ENCODE measurements at regions not wholly inside any gene's neighbourhood (a gene's known extent, or its start where the extent isn't known, plus 50 kb on each side); places are given as distances from the start of the nearest gene placed in this dataset.
"Not testable (repeated sequence)": the region's sequence is repeated elsewhere in the genome, so short reads cannot be mapped to it uniquely, and the experiment has no call there.

DNA sequence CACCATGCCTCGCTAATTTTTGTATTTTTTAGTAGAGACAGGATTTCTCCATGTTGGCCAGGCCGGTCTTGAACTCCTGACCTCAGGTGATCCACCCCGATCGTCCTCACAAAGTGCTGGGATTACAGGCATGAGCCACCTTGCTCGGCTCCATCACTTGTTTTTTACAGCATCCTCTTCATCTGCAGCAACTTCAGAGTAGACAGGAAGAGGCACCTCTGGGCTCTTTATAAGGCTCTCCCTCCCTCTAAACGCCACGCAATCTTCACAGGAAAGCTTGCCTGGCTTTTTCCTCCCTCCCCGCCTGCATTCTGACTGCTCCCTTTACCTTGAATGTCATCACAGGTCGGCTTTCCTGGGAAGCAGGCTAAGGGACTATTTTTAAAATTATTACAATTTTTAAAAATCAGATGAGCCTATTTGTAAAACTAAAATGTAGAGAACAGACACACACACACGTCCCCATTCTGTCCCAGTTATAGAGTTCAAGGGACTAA, 111.5 kb upstream of the LDB2 start:
- Histone ChIP-seq H3K36me3 (ENCODE audit: control insufficient read depth, insufficient read depth, low read length, severe bottlenecking) (no peaks in the 10 kb centered on the region), H3K9me3 (ENCODE audit: control insufficient read depth, low read length) (no peaks in the 10 kb centered on the region), H3K4me3 (ENCODE audit: low read length) (no peak overlapping the region), H3K4me1 (ENCODE audit: control insufficient read depth, insufficient read depth, low read length) (no peaks in the 10 kb centered on the region), H3K9ac (ENCODE audit: low read length) (no peak overlapping the region), H3K27me3 (replicated peaks; ENCODE audit: control insufficient read depth, insufficient read depth, low read length) (no peaks in the 10 kb centered on the region)
- no peak for DNase-seq (ENCODE audit: low read depth)

DNA sequence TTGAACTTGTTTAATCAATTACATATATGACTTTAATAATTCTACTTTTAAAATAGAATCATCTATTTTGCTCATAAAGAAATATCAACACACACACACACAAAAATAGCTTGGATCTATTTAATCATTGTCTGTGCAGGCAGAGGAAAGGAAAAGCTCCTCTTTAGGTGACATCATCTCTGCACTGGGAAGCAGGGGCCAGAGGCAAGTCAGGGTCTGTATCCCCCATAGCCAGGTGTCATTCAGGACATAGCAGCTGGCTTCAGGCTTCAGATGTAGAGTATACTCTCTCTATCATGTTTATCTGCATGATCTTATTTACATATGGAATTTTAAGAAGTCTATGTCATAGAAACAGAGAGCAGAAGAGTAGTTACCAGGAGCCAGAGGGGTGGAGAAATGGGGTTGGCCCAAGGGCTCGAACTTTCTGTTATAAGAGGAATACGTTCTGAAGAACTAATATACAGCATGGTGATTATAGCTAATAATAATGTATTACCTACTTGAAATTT, 110.4 kb upstream of the LDB2 start:
- Histone ChIP-seq H3K36me3 (ENCODE audit: control insufficient read depth, insufficient read depth, low read length, severe bottlenecking) (no peaks in the 10 kb centered on the region), H3K4me3 (ENCODE audit: low read length) (no peak overlapping the region), H3K4me1 (ENCODE audit: control insufficient read depth, insufficient read depth, low read length) (no peaks in the 10 kb centered on the region)

DNA sequence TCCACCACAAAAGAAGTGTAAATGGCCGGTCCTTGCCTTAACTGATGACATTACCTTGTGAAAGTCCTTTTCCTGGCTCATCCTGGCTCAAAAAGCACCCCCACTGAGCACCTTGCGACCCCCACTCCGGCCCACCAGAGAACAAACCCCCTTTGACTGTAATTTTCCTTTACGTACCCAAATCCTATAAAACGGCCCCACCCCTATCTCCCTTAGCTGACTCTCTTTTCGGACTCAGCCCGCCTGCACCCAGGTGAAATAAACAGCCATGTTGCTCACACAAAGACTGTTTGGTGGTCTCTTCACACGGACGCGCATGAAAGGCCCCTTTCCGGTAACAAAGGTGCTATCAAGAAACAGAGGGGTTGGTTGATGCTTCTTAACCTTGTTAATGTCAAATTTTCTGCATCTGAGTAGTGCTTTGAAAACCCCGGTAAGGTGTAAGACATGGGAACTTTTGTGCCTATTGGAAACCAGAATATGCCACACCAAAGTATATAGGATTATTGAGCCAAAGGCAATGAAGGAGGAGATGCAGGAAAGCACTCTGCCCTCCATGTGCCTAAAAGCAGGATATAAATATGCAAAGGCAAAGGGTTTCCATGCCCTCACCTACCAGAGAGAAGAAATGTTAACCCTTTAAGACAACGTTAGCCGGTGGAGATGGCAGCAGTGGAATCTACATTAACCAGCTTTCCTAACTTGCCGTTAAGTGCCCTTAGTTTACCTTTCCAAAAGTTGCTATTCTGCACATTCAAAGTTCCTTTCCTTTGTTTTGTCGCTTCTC, 105.4 kb upstream of the LDB2 start:
- H3K36me3 ChIP-seq (ENCODE audit: control insufficient read depth, insufficient read depth, low read length, severe bottlenecking); H3K4me1 ChIP-seq (ENCODE audit: control insufficient read depth, insufficient read depth, low read length); H3K9ac ChIP-seq (ENCODE audit: low read length); H3K9me3 ChIP-seq (ENCODE audit: control insufficient read depth, low read length); H3K27me3 ChIP-seq (replicated peaks; ENCODE audit: control insufficient read depth, insufficient read depth, low read length); DNase-seq (ENCODE audit: low read depth); H3K4me3 ChIP-seq (ENCODE audit: low read length): not testable (repeated sequence)

More for the DNA sequence above, 110.4 kb upstream of the LDB2 start:
- Histone ChIP-seq H3K9ac (ENCODE audit: low read length) (no peak overlapping the region), H3K27me3 (replicated peaks; ENCODE audit: control insufficient read depth, insufficient read depth, low read length) (no peaks in the 10 kb centered on the region), H3K9me3 (ENCODE audit: control insufficient read depth, low read length) (no peaks in the 10 kb centered on the region)
- no peak for DNase-seq (ENCODE audit: low read depth)

DNA sequence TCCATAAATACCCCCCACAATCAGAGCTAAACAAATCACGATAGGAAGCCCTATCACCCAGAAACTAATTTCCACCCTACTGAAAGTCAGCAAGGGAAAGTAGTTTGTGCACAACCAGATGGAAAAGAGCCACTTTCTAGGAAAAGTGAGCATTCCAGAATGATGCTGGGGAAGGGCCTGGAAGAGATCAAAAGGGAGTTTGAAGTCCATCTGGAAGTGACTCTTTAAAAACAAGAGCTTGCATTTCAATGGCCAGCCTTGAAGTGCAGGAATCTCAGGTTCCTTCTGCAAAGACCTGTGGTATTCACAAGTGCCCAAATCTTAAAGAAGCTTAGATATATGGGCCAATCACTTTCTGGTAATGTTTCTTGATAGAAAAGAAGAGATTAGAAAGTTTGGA, 97.0 kb upstream of the LDB2 start:
- Histone ChIP-seq H3K9me3 (ENCODE audit: control insufficient read depth, low read length) (no peaks in the 10 kb centered on the region), H3K36me3 (ENCODE audit: control insufficient read depth, insufficient read depth, low read length, severe bottlenecking) (no peaks in the 10 kb centered on the region), H3K4me3 (ENCODE audit: low read length) (no peak overlapping the region), H3K27me3 (replicated peaks; ENCODE audit: control insufficient read depth, insufficient read depth, low read length) (no peaks in the 10 kb centered on the region), H3K4me1 (ENCODE audit: control insufficient read depth, insufficient read depth, low read length) (peaks cover 8% of the 10 kb centered on the region), H3K9ac (ENCODE audit: low read length) (no peak overlapping the region)
- DNase-seq (ENCODE audit: low read depth): no peak

DNA sequence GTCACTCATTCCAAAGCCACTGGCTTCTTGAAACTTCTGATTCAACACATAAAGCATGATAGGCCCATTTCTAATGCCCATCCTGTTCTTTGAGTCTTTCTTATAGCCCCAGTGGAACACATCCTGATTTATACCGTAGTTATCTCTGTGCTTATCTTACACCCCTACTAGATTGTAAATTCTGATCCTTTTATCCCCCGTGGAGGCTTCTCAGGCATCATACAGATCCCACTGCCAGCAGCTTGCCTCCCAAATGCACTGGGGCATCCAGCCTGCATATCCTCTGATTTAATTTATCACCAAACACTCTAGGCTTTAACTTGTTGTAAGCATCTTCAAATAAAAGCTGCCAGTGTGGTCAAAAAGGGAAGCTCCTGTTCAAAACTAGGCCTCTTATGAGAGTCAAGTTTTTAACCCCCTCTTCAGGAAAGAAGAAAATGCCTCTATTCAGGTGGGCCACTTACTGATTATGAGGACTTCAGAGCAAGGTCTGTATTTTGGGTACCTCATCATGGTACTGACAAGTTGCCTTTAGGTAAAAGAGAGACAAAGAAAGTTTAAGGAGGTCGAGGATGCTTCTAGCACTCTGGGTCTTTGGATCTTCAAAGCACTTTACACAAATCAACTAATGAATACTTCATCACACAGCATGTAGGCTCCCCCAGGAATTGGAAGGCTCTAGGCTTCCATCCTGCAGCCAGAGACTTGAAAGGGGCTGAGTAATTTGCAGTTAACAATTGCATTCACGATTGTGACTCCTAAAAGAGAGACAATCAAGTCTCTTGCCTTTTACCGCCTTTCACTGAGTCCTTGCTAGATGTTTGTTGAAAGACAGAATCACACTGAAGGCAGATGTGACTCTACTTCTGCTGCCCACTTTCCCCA, 95.8 kb upstream of the LDB2 start:
- no peaks in the 10 kb centered on the region for H3K36me3 ChIP-seq (ENCODE audit: control insufficient read depth, insufficient read depth, low read length, severe bottlenecking)
- H3K27me3 ChIP-seq (replicated peaks; ENCODE audit: control insufficient read depth, insufficient read depth, low read length): no peaks in the 10 kb centered on the region
- DNase-seq (ENCODE audit: low read depth): no peak
- H3K4me3 ChIP-seq (ENCODE audit: low read length): no peak overlapping the region
- H3K4me1 ChIP-seq (ENCODE audit: control insufficient read depth, insufficient read depth, low read length): peaks cover 8% of the 10 kb centered on the region
- H3K9ac ChIP-seq (ENCODE audit: low read length): no peak overlapping the region
- no peaks in the 10 kb centered on the region for H3K9me3 ChIP-seq (ENCODE audit: control insufficient read depth, low read length)

DNA sequence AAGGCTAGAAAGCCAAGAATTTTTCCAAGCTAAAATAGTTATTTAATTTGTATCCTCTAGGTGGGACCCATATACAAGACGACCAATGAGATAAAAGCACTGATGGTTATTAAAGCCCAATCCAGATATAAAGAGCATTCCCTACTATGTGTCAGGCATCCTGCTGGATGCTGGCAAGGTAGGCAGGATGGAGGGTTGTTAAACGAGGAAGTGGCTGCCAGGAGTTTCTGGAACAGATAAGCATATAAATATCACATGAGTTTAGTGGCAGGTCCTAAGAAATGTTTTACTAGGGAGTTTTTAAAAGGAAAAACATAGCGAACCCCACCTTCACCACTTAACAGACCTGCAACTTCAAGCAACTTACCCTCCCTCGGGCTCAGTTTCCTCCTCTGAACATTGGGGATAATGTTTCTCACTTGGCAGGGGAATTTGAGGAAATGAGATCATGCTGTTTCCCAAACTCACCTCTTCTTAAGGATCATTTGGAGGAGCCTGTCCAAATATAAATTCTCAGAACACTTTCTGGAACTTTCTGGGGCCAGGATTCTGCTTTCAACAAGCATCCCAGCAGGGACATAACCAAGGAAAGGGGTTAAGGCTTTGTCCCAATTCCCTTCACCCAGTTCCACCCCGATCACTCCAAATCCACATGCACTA, 94.3 kb upstream of the LDB2 start:
- Histone ChIP-seq H3K9ac (ENCODE audit: low read length) (no peak overlapping the region), H3K4me1 (ENCODE audit: control insufficient read depth, insufficient read depth, low read length) (peaks cover 8% of the 10 kb centered on the region), H3K27me3 (replicated peaks; ENCODE audit: control insufficient read depth, insufficient read depth, low read length) (no peaks in the 10 kb centered on the region), H3K9me3 (ENCODE audit: control insufficient read depth, low read length) (no peaks in the 10 kb centered on the region), H3K4me3 (ENCODE audit: low read length) (no peak overlapping the region), H3K36me3 (ENCODE audit: control insufficient read depth, insufficient read depth, low read length, severe bottlenecking) (no peaks in the 10 kb centered on the region)
- DNase-seq (ENCODE audit: low read depth): no peak

DNA sequence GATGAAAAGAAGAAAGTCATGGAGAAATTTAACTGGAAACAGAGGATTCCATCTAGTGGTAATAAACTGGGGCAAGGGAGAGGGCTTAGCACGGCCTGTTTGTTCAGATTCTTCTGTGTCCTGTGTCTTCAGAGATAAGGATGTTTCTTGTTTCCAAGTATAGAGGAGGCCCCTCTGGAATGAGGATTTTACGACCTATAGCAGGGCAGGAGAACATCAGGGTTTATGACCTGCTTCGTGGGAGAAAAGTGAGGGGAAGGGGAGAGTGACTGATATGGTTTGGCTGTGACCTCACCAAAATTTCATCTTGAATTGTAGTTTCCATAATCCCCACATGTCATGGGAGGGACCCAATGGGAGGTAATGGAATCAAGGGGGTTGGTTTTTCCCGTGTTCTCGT, 93.0 kb upstream of the LDB2 start:
- Histone ChIP-seq H3K36me3 (ENCODE audit: control insufficient read depth, insufficient read depth, low read length, severe bottlenecking) (no peaks in the 10 kb centered on the region), H3K27me3 (replicated peaks; ENCODE audit: control insufficient read depth, insufficient read depth, low read length) (no peaks in the 10 kb centered on the region), H3K4me3 (ENCODE audit: low read length) (no peak overlapping the region), H3K9ac (ENCODE audit: low read length) (no peak overlapping the region), H3K9me3 (ENCODE audit: control insufficient read depth, low read length) (no peaks in the 10 kb centered on the region), H3K4me1 (ENCODE audit: control insufficient read depth, insufficient read depth, low read length) (peaks cover 8% of the 10 kb centered on the region)
- DNase-seq (ENCODE audit: low read depth): no peak

DNA sequence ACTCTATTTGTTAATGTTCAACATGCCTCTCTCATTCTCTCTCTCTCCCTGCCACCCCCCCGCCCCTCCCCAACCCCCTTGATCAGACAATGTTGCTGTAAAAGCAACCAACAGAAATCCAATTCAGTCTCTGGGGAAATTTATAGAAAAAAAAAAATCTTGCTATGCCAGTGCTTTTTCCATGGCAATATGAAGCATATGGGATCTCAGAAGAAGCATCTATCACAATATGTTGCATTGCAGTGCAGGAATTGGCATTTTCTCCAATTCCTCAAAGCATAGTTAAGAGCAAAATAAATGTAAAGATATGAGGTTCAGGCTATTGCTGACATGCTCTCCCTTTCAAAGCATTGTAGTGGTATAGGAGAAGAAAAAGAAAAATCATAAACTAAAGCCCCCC, 90.9 kb upstream of the LDB2 start:
- no peak for DNase-seq (ENCODE audit: low read depth)
- Histone ChIP-seq H3K9me3 (ENCODE audit: control insufficient read depth, low read length) (no peaks in the 10 kb centered on the region), H3K36me3 (ENCODE audit: control insufficient read depth, insufficient read depth, low read length, severe bottlenecking) (no peaks in the 10 kb centered on the region), H3K27me3 (replicated peaks; ENCODE audit: control insufficient read depth, insufficient read depth, low read length) (no peaks in the 10 kb centered on the region), H3K4me3 (ENCODE audit: low read length) (no peak overlapping the region), H3K9ac (ENCODE audit: low read length) (no peak overlapping the region), H3K4me1 (ENCODE audit: control insufficient read depth, insufficient read depth, low read length) (no peaks in the 10 kb centered on the region)

DNA sequence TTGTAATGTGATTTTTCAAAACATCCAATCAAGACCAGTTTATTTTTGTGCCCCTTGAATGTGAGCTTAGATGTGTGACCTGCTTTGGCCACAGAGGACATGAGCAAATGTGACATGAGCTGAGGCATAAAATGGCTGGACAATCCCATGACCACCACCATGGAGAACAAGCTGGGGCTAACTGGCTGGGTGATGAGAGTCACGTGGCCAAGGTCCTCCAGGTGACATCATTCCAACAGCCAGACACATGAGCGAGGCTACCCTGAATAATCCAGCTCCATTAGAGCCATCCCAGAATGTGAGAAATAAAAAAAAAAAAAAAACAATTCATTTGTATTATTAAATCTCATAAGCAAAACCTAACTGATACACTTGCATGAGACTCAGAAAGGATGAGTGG, 90.4 kb upstream of the LDB2 start:
- H3K4me1 ChIP-seq (ENCODE audit: control insufficient read depth, insufficient read depth, low read length): no peaks in the 10 kb centered on the region
- no peaks in the 10 kb centered on the region for H3K36me3 ChIP-seq (ENCODE audit: control insufficient read depth, insufficient read depth, low read length, severe bottlenecking)
- DNase-seq (ENCODE audit: low read depth): no peak
- no peak overlapping the region for H3K4me3 ChIP-seq (ENCODE audit: low read length)
- H3K9me3 ChIP-seq (ENCODE audit: control insufficient read depth, low read length): no peaks in the 10 kb centered on the region
- no peaks in the 10 kb centered on the region for H3K27me3 ChIP-seq (replicated peaks; ENCODE audit: control insufficient read depth, insufficient read depth, low read length)
- no peak overlapping the region for H3K9ac ChIP-seq (ENCODE audit: low read length)

DNA sequence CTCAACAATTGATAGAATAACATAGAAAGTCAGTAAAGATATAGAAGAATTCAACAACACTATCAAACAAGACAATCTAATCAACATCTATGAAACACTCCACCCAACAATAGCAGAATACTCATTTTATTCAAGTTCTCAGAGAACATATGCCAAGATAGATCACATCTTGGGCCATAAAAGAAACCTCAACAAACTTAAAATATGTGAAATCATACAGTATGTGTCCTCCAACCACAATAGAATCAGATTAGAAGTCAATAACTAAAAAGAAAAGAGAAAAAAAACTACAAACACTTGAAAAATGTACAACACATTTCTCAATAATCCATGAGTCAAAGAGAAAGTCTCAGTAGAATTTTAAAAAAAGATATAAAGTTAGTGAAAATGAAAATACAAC, 78.6 kb upstream of the LDB2 start:
- Histone ChIP-seq H3K9ac (ENCODE audit: low read length) (no peak overlapping the region), H3K4me3 (ENCODE audit: low read length) (no peak overlapping the region), H3K4me1 (ENCODE audit: control insufficient read depth, insufficient read depth, low read length) (no peaks in the 10 kb centered on the region), H3K27me3 (replicated peaks; ENCODE audit: control insufficient read depth, insufficient read depth, low read length) (no peaks in the 10 kb centered on the region), H3K36me3 (ENCODE audit: control insufficient read depth, insufficient read depth, low read length, severe bottlenecking) (no peaks in the 10 kb centered on the region), H3K9me3 (ENCODE audit: control insufficient read depth, low read length) (no peaks in the 10 kb centered on the region)
- no peak for DNase-seq (ENCODE audit: low read depth)

DNA sequence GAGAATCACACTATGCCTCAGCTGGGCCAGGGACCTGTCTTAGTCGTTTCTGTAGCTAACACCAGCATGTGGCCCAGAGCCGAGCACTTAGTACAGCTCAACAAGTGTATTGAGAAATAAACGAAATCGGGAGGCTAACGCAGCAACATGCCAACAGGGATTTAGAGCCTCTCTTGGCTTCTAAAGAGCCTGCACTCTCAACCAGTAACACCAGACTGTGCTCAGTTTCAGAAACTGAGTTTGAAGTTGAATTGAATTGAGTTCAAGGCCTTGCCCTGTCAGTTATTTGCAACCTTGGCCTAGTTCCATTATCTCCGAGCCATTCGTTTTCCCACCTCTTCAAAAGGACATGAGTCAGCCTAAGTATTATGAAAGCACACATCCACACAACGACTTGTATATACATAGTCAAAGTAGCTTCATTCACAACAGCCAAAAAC, 71.3 kb upstream of the LDB2 start:
- Histone ChIP-seq H3K9me3 (ENCODE audit: control insufficient read depth, low read length) (no peaks in the 10 kb centered on the region), H3K27me3 (replicated peaks; ENCODE audit: control insufficient read depth, insufficient read depth, low read length) (no peaks in the 10 kb centered on the region), H3K4me1 (ENCODE audit: control insufficient read depth, insufficient read depth, low read length) (peaks cover 28% of the 10 kb centered on the region), H3K9ac (ENCODE audit: low read length) (no peak overlapping the region), H3K36me3 (ENCODE audit: control insufficient read depth, insufficient read depth, low read length, severe bottlenecking) (no peaks in the 10 kb centered on the region), H3K4me3 (ENCODE audit: low read length) (no peak overlapping the region)
- peak; percentile 41 for DNase-seq (ENCODE audit: low read depth)
